Colonic mucosa (tissue), 4 donors: ENCODE measurements at regions not wholly inside any gene's neighbourhood (a gene's known extent, or its start where the extent isn't known, plus 50 kb on each side); places are given as distances from the start of the nearest gene placed in this dataset.

ENCODE experiments used
- DNase-seq: peaks from one replicate; pipeline ENCODE4 v3.0.0-alpha.2; 2020
- H3K27ac ChIP-seq: fragments of 200-600 bp; one replicate; pipeline ENCODE4 v1.8.0; 2021
- H3K27me3 ChIP-seq: fragments of 200-600 bp; one replicate; pipeline ENCODE4 v1.8.0; 2021
- H3K36me3 ChIP-seq: fragments of 200-600 bp; one replicate; pipeline ENCODE4 v1.8.0; 2021
- H3K4me1 ChIP-seq: fragments of 200-600 bp; one replicate; pipeline ENCODE4 v1.8.0; 2021; ENCODE audit warnings: mild to moderate bottlenecking
- H3K4me3 ChIP-seq: fragments of 200-600 bp; one replicate; pipeline ENCODE4 v1.8.0; 2021
- H3K9ac ChIP-seq, 2 donors: one replicate each; pipeline ENCODE4 v1.7.0; 2013; ENCODE audit warnings: control low read depth in 2 of 2, low read depth in 2 of 2, low read length in 2 of 2
- H3K9me3 ChIP-seq: fragments of 200-600 bp; one replicate; pipeline ENCODE4 v1.8.0; 2021
- CTCF ChIP-seq: fragments of 200-600 bp; IDR thresholded peaks from one replicate; pipeline ENCODE4 v1.8.0; 2022; ENCODE audit warnings: antibody characterized with exemption, mild to moderate bottlenecking
- intact Hi-C: fragments of 100-400 bp; cut with DNase I; formaldehyde crosslinking; loops from one replicate; pipeline ENCODE4 v1.14.1; 2022
- donor health status: healthy.
- donor health status: DM: no; HTN: no; CAD: no.
- donor health status: DM: no; HTN: no; CAD: no.

GRCh38 chr18:54736981-54737380 is 91.3 kb upstream of the RAB27B start:
- DNase-seq: no peak
- intact Hi-C loops: no loop called here
- Histone ChIP-seq H3K4me3 (no peak overlapping the region), H3K9me3 (no peaks in the 10 kb centered on the region), H3K9ac (no peak overlapping the region), H3K27me3 (no peaks in the 10 kb centered on the region), H3K36me3 (no peaks in the 10 kb centered on the region), H3K27ac (no peak overlapping the region), H3K4me1 (no peaks in the 10 kb centered on the region)
- no peak for TF ChIP-seq CTCF

GRCh38 chr18:54737986-54738385 is 90.3 kb upstream of the RAB27B start:
- intact Hi-C loops: no loop called here
- Histone ChIP-seq H3K4me3 (no peak overlapping the region), H3K9me3 (no peaks in the 10 kb centered on the region), H3K4me1 (no peaks in the 10 kb centered on the region), H3K9ac (no peak overlapping the region), H3K36me3 (no peaks in the 10 kb centered on the region), H3K27ac (no peak overlapping the region), H3K27me3 (no peaks in the 10 kb centered on the region)
- no peak for TF ChIP-seq CTCF
- DNase-seq: no peak

DNA sequence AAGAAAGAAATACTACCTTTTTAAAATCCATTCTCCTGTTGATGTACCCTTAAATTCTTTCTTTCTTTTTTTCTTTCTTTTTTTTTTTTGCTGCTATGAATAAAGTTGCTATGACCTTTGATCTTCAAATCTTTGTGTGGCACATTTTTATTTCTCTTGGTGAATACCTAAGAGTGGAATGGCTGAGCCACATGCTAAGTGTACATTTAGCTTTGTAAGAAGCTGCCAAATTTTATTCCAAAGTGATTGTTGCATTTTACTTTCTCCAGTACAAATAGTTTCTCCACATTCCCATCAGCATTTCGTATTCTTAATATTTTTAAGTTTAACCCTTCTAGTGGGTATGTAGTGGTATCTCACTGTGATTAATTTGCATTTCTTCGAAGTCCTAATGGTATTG is 88.8 kb upstream of the RAB27B start:
- intact Hi-C loops: no loop called here
- Histone ChIP-seq H3K9ac (no peak overlapping the region), H3K4me1 (no peaks in the 10 kb centered on the region), H3K36me3 (no peaks in the 10 kb centered on the region), H3K27ac (no peak overlapping the region), H3K4me3 (no peak overlapping the region), H3K27me3 (no peaks in the 10 kb centered on the region), H3K9me3 (no peaks in the 10 kb centered on the region)
- no peak for TF ChIP-seq CTCF
- no peak for DNase-seq

GRCh38 chr18:54740136-54740846 is 88.0 kb upstream of the RAB27B start:
- Histone ChIP-seq H3K4me1 (no peaks in the 10 kb centered on the region), H3K27me3 (no peaks in the 10 kb centered on the region), H3K4me3 (no peak overlapping the region), H3K9me3 (no peaks in the 10 kb centered on the region), H3K36me3 (no peaks in the 10 kb centered on the region), H3K27ac (no peak overlapping the region), H3K9ac (no peak overlapping the region)
- intact Hi-C loops: no loop called here
- no peak for TF ChIP-seq CTCF
- no peak for DNase-seq

GRCh38 chr18:54742120-54742519 is 86.2 kb upstream of the RAB27B start:
- Histone ChIP-seq H3K36me3 (no peaks in the 10 kb centered on the region), H3K9me3 (no peaks in the 10 kb centered on the region), H3K27ac (no peak overlapping the region), H3K9ac (no peak overlapping the region), H3K4me1 (no peaks in the 10 kb centered on the region), H3K27me3 (no peaks in the 10 kb centered on the region), H3K4me3 (no peak overlapping the region)
- DNase-seq: no peak
- TF ChIP-seq CTCF: no peak
- intact Hi-C loops: no loop called here
